ENCODE measurements at regions not wholly inside any gene's neighbourhood (a gene's known extent, or its start where the extent isn't known, plus 50 kb on each side); places are given as distances from the start of the nearest gene placed in this dataset.

GRCh38 chr1:103371234-103371633 lies 154.3 kb upstream of the RNPC3 start:
- TF ChIP-seq, protein P1, sequence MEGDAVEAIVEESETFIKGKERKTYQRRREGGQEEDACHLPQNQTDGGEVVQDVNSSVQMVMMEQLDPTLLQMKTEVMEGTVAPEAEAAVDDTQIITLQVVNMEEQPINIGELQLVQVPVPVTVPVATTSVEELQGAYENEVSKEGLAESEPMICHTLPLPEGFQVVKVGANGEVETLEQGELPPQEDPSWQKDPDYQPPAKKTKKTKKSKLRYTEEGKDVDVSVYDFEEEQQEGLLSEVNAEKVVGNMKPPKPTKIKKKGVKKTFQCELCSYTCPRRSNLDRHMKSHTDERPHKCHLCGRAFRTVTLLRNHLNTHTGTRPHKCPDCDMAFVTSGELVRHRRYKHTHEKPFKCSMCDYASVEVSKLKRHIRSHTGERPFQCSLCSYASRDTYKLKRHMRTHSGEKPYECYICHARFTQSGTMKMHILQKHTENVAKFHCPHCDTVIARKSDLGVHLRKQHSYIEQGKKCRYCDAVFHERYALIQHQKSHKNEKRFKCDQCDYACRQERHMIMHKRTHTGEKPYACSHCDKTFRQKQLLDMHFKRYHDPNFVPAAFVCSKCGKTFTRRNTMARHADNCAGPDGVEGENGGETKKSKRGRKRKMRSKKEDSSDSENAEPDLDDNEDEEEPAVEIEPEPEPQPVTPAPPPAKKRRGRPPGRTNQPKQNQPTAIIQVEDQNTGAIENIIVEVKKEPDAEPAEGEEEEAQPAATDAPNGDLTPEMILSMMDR (IDR thresholded peaks at IDR 0.05), result no peak
- TF ChIP-seq POLR2A (IDR thresholded peaks at IDR 0.05) (no peak), EP300 (IDR thresholded peaks at IDR 0.05) (no peak)
